Sigmoid colon (tissue), 6 donors: ENCODE measurements at regions not wholly inside any gene's neighbourhood (a gene's known extent, or its start where the extent isn't known, plus 50 kb on each side); places are given as distances from the start of the nearest gene placed in this dataset.

Experiments
- DNase-seq: peaks from one replicate; pipeline ENCODE4 v3.0.0-alpha.2; 2019
- H3K27ac ChIP-seq, 4 donors: fragments of 200-600 bp; sonication (generic); one replicate each; pipeline ENCODE4 v1.5.1; 2016 to 2019; ENCODE audit warnings: mild to moderate bottlenecking in 1 of 4
- H3K27me3 ChIP-seq, 3 donors: fragments of 200-600 bp; sonication (generic); one replicate each; pipeline ENCODE4 v1.5.1; 2019; ENCODE audit warnings: mild to moderate bottlenecking in 1 of 3
- H3K36me3 ChIP-seq, 4 donors: fragments of 200-600 bp; sonication (generic); one replicate each; pipeline ENCODE4 v1.5.1; 2016 to 2019
- H3K4me1 ChIP-seq, 4 donors: fragments of 200-600 bp; sonication (generic); one replicate each; pipeline ENCODE4 v1.5.1; 2017 to 2019
- H3K4me3 ChIP-seq, 4 donors: fragments of 200-600 bp; sonication (generic); one replicate each; pipeline ENCODE4 v1.5.1; 2017 to 2019; ENCODE audit warnings: mild to moderate bottlenecking in 2 of 4, moderate library complexity in 1 of 4
- H3K9me3 ChIP-seq, 4 donors: fragments of 200-600 bp in 3 of 4; sonication (generic) in 3 of 4; one replicate each; pipeline versions ENCODE4 v1.5.1 to v1.6.1; 2013 to 2019
- CTCF ChIP-seq, 4 experiments: fragments of 450-650 bp in 3 of 4; fragments of 200-600 bp in 1 of 4; IDR thresholded peaks; one replicate each; pipeline ENCODE4 v1.5.1; 2016 to 2019; ENCODE audit warnings: antibody characterized with exemption in 4 of 4, mild to moderate bottlenecking in 3 of 4, moderate library complexity in 2 of 4
- EP300 ChIP-seq, 4 donors: sonication (generic); formaldehyde crosslinking; IDR thresholded peaks; one replicate each; pipeline ENCODE4 v1.6.1; 2017; ENCODE audit warnings: antibody characterized with exemption in 4 of 4
- POLR2A ChIP-seq, 2 donors: fragments of 450-650 bp; IDR thresholded peaks; one replicate each; pipeline ENCODE4 v1.6.1; 2016; ENCODE audit warnings: antibody characterized with exemption in 2 of 2, mild to moderate bottlenecking in 2 of 2, moderate library complexity in 2 of 2
- POLR2AphosphoS5 ChIP-seq, 4 donors: sonication (generic); formaldehyde crosslinking; IDR thresholded peaks; one replicate each; pipeline ENCODE4 v1.6.1; 2017; ENCODE audit warnings: antibody characterized with exemption in 4 of 4
- WGBS, 2 donors: extraction: QIAGEN DNeasy Blood & Tissue Kit; methylation state at CpG; one replicate each; pipeline ENCODE4 v1.1.7; 2013; 5-methylcytosine and 5-hydroxymethylcytosine counted together
- intact Hi-C: fragments of 100-400 bp; cut with DNase I; formaldehyde crosslinking; loops from one replicate; pipeline ENCODE4 v1.15.1; 2023
- donor health status: healthy with polysubstance abuse.
- donor health status: healthy.

GRCh38 chr5:57402761-57403160 lies 79.8 kb downstream of the ACTBL2 start:
- Histone ChIP-seq H3K9me3 (no peaks in the 10 kb centered on the region), H3K36me3 (no peaks in the 10 kb centered on the region), H3K27ac (no peak overlapping the region), H3K27me3 (no peaks in the 10 kb centered on the region), H3K4me1 (no peaks in the 10 kb centered on the region), H3K4me3 (no peak overlapping the region)
- DNase-seq: no peak
- 76 to 93% methylated on average over 3 of the region's 3 CpGs for WGBS, 2 donors
- TF ChIP-seq POLR2A (IDR thresholded peaks at IDR 0.05): no peak
- TF ChIP-seq POLR2AphosphoS5 (IDR thresholded peaks at IDR 0.05): no peak
- TF ChIP-seq EP300 (IDR thresholded peaks at IDR 0.05): no peak
- no peak for TF ChIP-seq CTCF (IDR thresholded peaks at IDR 0.05)
- intact Hi-C loops: no loop called here

GRCh38 chr5:57402348-57402747 lies 80.3 kb downstream of the ACTBL2 start:
- H3K27me3 ChIP-seq: no peaks in the 10 kb centered on the region
- H3K4me1 ChIP-seq: no peaks in the 10 kb centered on the region
- H3K36me3 ChIP-seq: no peaks in the 10 kb centered on the region
- 78 to 83% methylated on average over 2 of the region's 2 CpGs for WGBS, 2 donors
- no peak overlapping the region for H3K4me3 ChIP-seq
- no peak overlapping the region for H3K27ac ChIP-seq
- intact Hi-C loops: no loop called here
- TF ChIP-seq POLR2A (IDR thresholded peaks at IDR 0.05): no peak
- no peak for TF ChIP-seq POLR2AphosphoS5 (IDR thresholded peaks at IDR 0.05)
- TF ChIP-seq CTCF (IDR thresholded peaks at IDR 0.05): no peak
- DNase-seq: no peak
- H3K9me3 ChIP-seq: no peaks in the 10 kb centered on the region

- Histone ChIP-seq H3K27ac (no peak overlapping the region), H3K4me1 (no peaks in the 10 kb centered on the region), H3K9me3 (no peaks in the 10 kb centered on the region), H3K27me3 (no peaks in the 10 kb centered on the region), H3K36me3 (no peaks in the 10 kb centered on the region), H3K4me3 (no peak overlapping the region)
- TF ChIP-seq POLR2A (IDR thresholded peaks at IDR 0.05): no peak
- TF ChIP-seq CTCF (IDR thresholded peaks at IDR 0.05): no peak
- TF ChIP-seq POLR2AphosphoS5 (IDR thresholded peaks at IDR 0.05): no peak
- no peak for TF ChIP-seq EP300 (IDR thresholded peaks at IDR 0.05)
- no peak for DNase-seq
- 86 to 90% methylated on average over 10 of the region's 10 CpGs for WGBS, 2 donors
- intact Hi-C loops: no loop called here
These were observed 84.1 kb downstream of the ACTBL2 start for GRCh38 chr5:57398413-57399093.

GRCh38 chr5:57396701-57397100 lies 85.9 kb downstream of the ACTBL2 start:
- H3K9me3 ChIP-seq: no peaks in the 10 kb centered on the region
- DNase-seq: no peak
- no peaks in the 10 kb centered on the region for H3K4me1 ChIP-seq
- TF ChIP-seq POLR2A (IDR thresholded peaks at IDR 0.05) (no peak), POLR2AphosphoS5 (IDR thresholded peaks at IDR 0.05) (no peak), CTCF (IDR thresholded peaks at IDR 0.05) (no peak), EP300 (IDR thresholded peaks at IDR 0.05) (no peak)
- intact Hi-C loops: no loop called here
- no peak overlapping the region for H3K4me3 ChIP-seq
- 53 to 65% methylated on average over 3 of the region's 3 CpGs for WGBS, 2 donors
- no peaks in the 10 kb centered on the region for H3K36me3 ChIP-seq
- H3K27ac ChIP-seq: no peak overlapping the region
- no peaks in the 10 kb centered on the region for H3K27me3 ChIP-seq
